MM.1S (cell line): ENCODE measurements at regions not wholly inside any gene's neighbourhood (a gene's known extent, or its start where the extent isn't known, plus 50 kb on each side); places are given as distances from the start of the nearest gene placed in this dataset.

Experiments
- DNase-seq: peaks from one replicate; pipeline ENCODE4 v3.0.0-alpha.2; 2015
- H2AFZ ChIP-seq: fragments of 300-600 bp; sonication (generic); 2 replicates; pipeline ENCODE4 v1.6.0; 2016; ENCODE audit warnings: antibody characterized with exemption, low read length
- H3F3A ChIP-seq: fragments of 300-600 bp; sonication (generic); 2 replicates; pipeline ENCODE4 v1.6.1; 2016; ENCODE audit warnings: mild to moderate bottlenecking, antibody characterized with exemption, low read length, moderate library complexity, mixed read lengths; ENCODE audit not compliant: insufficient read depth
- H3K27ac ChIP-seq: fragments of 300-600 bp; sonication (generic); 2 replicates; pipeline ENCODE4 v1.5.1; 2016; ENCODE audit warnings: mild to moderate bottlenecking, low read length
- H3K27me3 ChIP-seq: fragments of 300-600 bp; sonication (generic); replicated peaks from 2 replicates; pipeline ENCODE4 v1.6.0; 2016; ENCODE audit warnings: low read length; ENCODE audit not compliant: insufficient read depth
- H3K36me3 ChIP-seq: fragments of 300-600 bp; sonication (generic); replicated peaks from 2 replicates; pipeline ENCODE4 v1.6.1; 2016; ENCODE audit warnings: mild to moderate bottlenecking, low read length, mixed read lengths; ENCODE audit not compliant: insufficient read depth
- H3K4me1 ChIP-seq: fragments of 300-600 bp; sonication (generic); 2 replicates; pipeline ENCODE4 v1.6.1; 2016; ENCODE audit warnings: low read length, mixed read lengths
- H3K4me2 ChIP-seq: fragments of 300-600 bp; sonication (generic); 2 replicates; pipeline ENCODE4 v1.6.0; 2016; ENCODE audit warnings: low read depth, low read length
- H3K4me3 ChIP-seq: fragments of 300-600 bp; sonication (generic); 2 replicates; pipeline ENCODE4 v1.5.1; 2016; ENCODE audit warnings: low read length, mixed read lengths
- H3K79me2 ChIP-seq: fragments of 300-600 bp; sonication (generic); 2 replicates; pipeline ENCODE4 v1.6.1; 2016; ENCODE audit warnings: mixed run types, low read length, mixed read lengths
- H3K9ac ChIP-seq: fragments of 300-600 bp; sonication (generic); 2 replicates; pipeline ENCODE4 v1.6.1; 2016; ENCODE audit warnings: low read length, mixed read lengths
- H3K9me2 ChIP-seq: fragments of 300-600 bp; sonication (generic); replicated peaks from 2 replicates; pipeline ENCODE4 v1.6.1; 2016; ENCODE audit warnings: mild to moderate bottlenecking, low read length, mixed read lengths; ENCODE audit not compliant: insufficient read depth
- H3K9me3 ChIP-seq: fragments of 300-600 bp; sonication (generic); replicated peaks from 2 replicates; pipeline ENCODE4 v1.6.1; 2016; ENCODE audit warnings: mild to moderate bottlenecking, low read length, mixed read lengths; ENCODE audit not compliant: insufficient read depth
- H4K20me1 ChIP-seq: fragments of 300-600 bp; sonication (generic); 2 replicates; pipeline ENCODE4 v1.6.1; 2016; ENCODE audit warnings: mild to moderate bottlenecking, low read length, moderate library complexity, mixed read lengths; ENCODE audit not compliant: insufficient read depth
- CTCF ChIP-seq: fragments of 300-600 bp; sonication (generic); IDR thresholded peaks from 2 replicates; pipeline ENCODE4 v1.5.1; 2016; ENCODE audit warnings: antibody characterized with exemption, low read length, mixed read lengths
- EZH2 ChIP-seq: fragments of 300-600 bp; sonication (generic); optimal IDR thresholded peaks from 2 replicates; pipeline ENCODE3; 2017; ENCODE audit warnings: low read depth, mild to moderate bottlenecking, antibody characterized with exemption, low read length, mixed read lengths
- EZH2phosphoT487 ChIP-seq: fragments of 300-600 bp; sonication (generic); IDR thresholded peaks from 2 replicates; pipeline ENCODE4 v1.6.1; 2018; ENCODE audit warnings: antibody characterized with exemption, low read length

- DNase-seq, result no peak
- Histone ChIP-seq H2AFZ (no peak overlapping the region), H3K9me2 (no peaks in the 10 kb centered on the region), H3K9me3 (no peaks in the 10 kb centered on the region), H3K4me1 (peaks cover 8% of the 10 kb centered on the region), H3K27ac (no peak overlapping the region), H3K36me3 (no peaks in the 10 kb centered on the region), H3F3A (no peaks in the 10 kb centered on the region), H4K20me1 (no peaks in the 10 kb centered on the region), H3K27me3 (0 out of 2 replicates have a peak, but pooled peaks cover 2% of the 10 kb centered on the region), H3K4me3 (no peak overlapping the region), H3K9ac (no peak overlapping the region), H3K4me2 (no peak overlapping the region), H3K79me2 (no peaks in the 10 kb centered on the region)
- TF ChIP-seq EZH2phosphoT487, result no peak
- no peak for TF ChIP-seq EZH2
Measured at GRCh38 chr11:76287227-76287626, 80.9 kb upstream of the WNT11 start.

GRCh38 chr11:76285397-76286104 is 79.2 kb upstream of the WNT11 start:
- no peak for DNase-seq
- no peak overlapping the region for H3K27ac ChIP-seq
- H3K27me3 ChIP-seq, result peaks cover 7% of the 10 kb centered on the region; the same call in 1 of the 2 replicates
- H3K36me3 ChIP-seq, result no peaks in the 10 kb centered on the region
- H3K4me3 ChIP-seq, result no peak overlapping the region
- H3K4me2 ChIP-seq, result no peak overlapping the region
- H3F3A ChIP-seq, result no peaks in the 10 kb centered on the region
- TF ChIP-seq EZH2phosphoT487 (no peak), CTCF (no peak), EZH2 (no peak)
- no peak overlapping the region for H2AFZ ChIP-seq
- no peaks in the 10 kb centered on the region for H3K9me3 ChIP-seq
- H3K9ac ChIP-seq, result no peak overlapping the region
- H4K20me1 ChIP-seq, result no peaks in the 10 kb centered on the region
- H3K79me2 ChIP-seq, result no peaks in the 10 kb centered on the region
- peaks cover 8% of the 10 kb centered on the region for H3K4me1 ChIP-seq
- H3K9me2 ChIP-seq, result no peaks in the 10 kb centered on the region

- Histone ChIP-seq H3K27me3 (peaks cover 7% of the 10 kb centered on the region; the same call in 1 of the 2 replicates), H3K4me1 (peaks cover 8% of the 10 kb centered on the region), H3K9ac (no peak overlapping the region), H4K20me1 (no peaks in the 10 kb centered on the region), H3F3A (no peaks in the 10 kb centered on the region), H2AFZ (no peak overlapping the region), H3K9me3 (no peaks in the 10 kb centered on the region), H3K4me3 (no peak overlapping the region), H3K79me2 (no peaks in the 10 kb centered on the region), H3K36me3 (no peaks in the 10 kb centered on the region), H3K9me2 (no peaks in the 10 kb centered on the region), H3K27ac (no peak overlapping the region), H3K4me2 (no peak overlapping the region)
- DNase-seq, result no peak
- TF ChIP-seq EZH2 (no peak), EZH2phosphoT487 (no peak), CTCF (no peak)
Measured at GRCh38 chr11:76284161-76284560, 77.9 kb upstream of the WNT11 start.
